ENCODE measurements at regions not wholly inside any gene's neighbourhood (a gene's known extent, or its start where the extent isn't known, plus 50 kb on each side); places are given as distances from the start of the nearest gene placed in this dataset.
A peak's percentile ranks its signal among the peaks of the same experiment; 100 is the strongest.

DNA sequence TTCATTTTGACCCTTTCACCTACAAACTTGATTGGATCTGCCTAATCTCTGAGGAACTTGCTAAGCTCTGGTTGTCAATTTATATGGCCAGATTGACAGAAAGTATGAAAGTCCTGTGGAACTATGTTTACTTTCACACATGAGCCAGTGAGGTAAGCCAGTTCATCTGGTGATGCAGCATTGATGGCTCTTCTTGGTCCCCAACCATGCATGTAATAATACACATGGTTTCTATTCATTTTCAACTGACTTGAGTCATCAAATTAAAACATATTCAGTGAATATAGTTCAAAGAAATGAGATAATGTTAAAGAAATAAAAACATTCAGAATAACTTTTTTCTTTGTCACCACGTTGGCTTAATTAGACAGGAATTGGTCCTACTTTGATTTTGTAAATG is 336.1 kb upstream of the THBS1 start:
- no peak for ATAC-seq
- Histone ChIP-seq H3K27me3 (no peaks in the 10 kb centered on the region), H3K9me3 (no peaks in the 10 kb centered on the region), H3K36me3 (no peaks in the 10 kb centered on the region), H3K4me1 (no peaks in the 10 kb centered on the region), H3K27ac (no peak overlapping the region), H3K4me3 (no peak overlapping the region)
- intact Hi-C loops (cut with DNase I), result no loop called here
- TF ChIP-seq, protein P1, sequence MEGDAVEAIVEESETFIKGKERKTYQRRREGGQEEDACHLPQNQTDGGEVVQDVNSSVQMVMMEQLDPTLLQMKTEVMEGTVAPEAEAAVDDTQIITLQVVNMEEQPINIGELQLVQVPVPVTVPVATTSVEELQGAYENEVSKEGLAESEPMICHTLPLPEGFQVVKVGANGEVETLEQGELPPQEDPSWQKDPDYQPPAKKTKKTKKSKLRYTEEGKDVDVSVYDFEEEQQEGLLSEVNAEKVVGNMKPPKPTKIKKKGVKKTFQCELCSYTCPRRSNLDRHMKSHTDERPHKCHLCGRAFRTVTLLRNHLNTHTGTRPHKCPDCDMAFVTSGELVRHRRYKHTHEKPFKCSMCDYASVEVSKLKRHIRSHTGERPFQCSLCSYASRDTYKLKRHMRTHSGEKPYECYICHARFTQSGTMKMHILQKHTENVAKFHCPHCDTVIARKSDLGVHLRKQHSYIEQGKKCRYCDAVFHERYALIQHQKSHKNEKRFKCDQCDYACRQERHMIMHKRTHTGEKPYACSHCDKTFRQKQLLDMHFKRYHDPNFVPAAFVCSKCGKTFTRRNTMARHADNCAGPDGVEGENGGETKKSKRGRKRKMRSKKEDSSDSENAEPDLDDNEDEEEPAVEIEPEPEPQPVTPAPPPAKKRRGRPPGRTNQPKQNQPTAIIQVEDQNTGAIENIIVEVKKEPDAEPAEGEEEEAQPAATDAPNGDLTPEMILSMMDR (IDR thresholded peaks at IDR 0.05), result no peak
- DNase-seq, result no peak

DNA sequence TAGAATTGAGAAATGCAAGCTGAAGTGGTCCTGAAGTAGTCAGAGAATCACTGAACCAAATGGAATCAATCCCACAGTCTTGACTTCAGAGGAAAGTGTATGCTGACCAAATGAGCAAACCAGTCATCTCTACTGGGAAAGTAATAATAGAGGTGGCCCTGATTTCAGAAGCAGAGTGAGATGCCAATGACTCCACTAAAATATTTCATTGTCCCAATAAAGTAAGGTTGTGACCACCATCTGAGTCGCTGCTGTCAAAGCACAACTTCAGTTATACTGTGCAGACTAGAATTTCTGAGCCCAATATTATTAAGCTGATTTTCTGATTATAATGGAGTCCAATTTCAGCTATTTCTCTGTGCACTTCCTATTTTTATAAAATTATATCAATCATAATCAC is 334.4 kb upstream of the THBS1 start:
- H3K27me3 ChIP-seq, result no peaks in the 10 kb centered on the region
- H3K36me3 ChIP-seq, result no peaks in the 10 kb centered on the region
- TF ChIP-seq, protein P1 (IDR thresholded peaks at IDR 0.05), result no peak
- DNase-seq (no peak), ATAC-seq (no peak)
- intact Hi-C loops (cut with DNase I), result no loop called here
- no peaks in the 10 kb centered on the region for H3K9me3 ChIP-seq
- no peak overlapping the region for H3K4me3 ChIP-seq
- peaks cover 7% of the 10 kb centered on the region for H3K4me1 ChIP-seq
- H3K27ac ChIP-seq, result no peak overlapping the region

DNA sequence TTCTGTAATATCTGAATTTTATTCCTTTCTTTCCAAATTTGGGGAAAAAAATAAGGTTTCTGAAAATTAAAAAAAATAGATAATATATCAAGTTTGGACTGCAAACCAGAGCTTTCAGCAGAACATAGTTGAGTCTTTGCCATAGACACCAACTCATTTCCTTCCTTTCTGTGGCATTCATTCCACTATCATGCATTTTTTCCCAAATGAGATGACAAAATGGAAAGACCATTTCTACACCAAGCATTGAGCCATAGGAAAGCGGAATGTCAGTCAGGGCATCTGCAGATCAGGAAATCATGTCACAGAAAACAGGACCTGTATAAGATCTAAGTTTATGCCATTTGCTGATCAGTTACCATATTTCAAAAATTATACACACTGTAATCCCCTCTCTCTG is 333.3 kb upstream of the THBS1 start:
- TF ChIP-seq, protein P1 (IDR thresholded peaks at IDR 0.05), result no peak
- Histone ChIP-seq H3K27ac (no peak overlapping the region), H3K9me3 (no peaks in the 10 kb centered on the region), H3K4me1 (peaks cover 7% of the 10 kb centered on the region), H3K36me3 (no peaks in the 10 kb centered on the region), H3K4me3 (no peak overlapping the region), H3K27me3 (no peaks in the 10 kb centered on the region)
- ATAC-seq (no peak), DNase-seq (no peak)
- intact Hi-C loops (cut with DNase I), result no loop called here

DNA sequence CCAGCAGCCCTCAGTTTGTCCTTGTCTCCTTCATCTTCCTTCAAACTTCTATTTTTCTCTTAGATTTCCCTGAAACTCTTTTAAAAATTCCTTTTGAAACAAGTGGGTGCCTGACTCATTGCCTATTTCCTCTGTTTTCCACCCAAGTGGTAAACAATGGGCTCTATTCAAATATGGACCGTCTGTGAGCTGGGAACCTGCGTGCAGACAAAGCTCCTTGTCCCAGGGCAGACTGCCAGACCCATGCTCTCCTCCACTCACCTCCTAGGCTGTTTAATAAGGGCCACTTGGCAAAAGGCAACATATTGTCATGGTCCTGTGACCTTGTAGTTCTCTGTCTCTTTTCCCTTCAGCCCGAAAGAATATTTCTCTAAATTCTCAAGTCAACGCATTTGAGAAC is 332.7 kb upstream of the THBS1 start:
- Histone ChIP-seq H3K27me3 (no peaks in the 10 kb centered on the region), H3K9me3 (no peaks in the 10 kb centered on the region), H3K36me3 (no peaks in the 10 kb centered on the region), H3K27ac (no peak overlapping the region), H3K4me3 (no peak overlapping the region), H3K4me1 (peaks cover 7% of the 10 kb centered on the region)
- ATAC-seq, result peak; percentile 67
- TF ChIP-seq, protein P1 (IDR thresholded peaks at IDR 0.05), result no peak
- DNase-seq, result peak; percentile 68
- intact Hi-C loops (cut with DNase I), result no loop called here

DNA sequence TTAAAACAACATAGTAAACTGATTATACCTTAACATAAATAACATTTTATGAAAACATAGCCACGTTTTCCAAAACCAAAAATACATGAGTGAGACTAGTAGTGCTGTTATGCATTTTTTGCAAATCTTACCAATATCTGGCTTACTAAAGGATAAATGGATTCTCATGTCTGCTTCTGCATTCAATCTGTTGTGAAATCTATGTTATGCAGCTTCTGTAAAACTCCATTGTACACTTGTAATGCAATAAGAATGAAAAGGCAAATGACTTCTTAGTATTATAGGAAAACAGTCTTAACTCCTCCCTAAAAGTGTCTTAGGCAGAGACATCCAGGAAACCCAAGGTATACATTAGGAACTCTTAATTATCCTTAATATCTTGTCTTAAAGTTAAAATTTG is 330.9 kb upstream of the THBS1 start:
- no peak for ATAC-seq
- DNase-seq, result no peak
- no peak overlapping the region for H3K4me3 ChIP-seq
- TF ChIP-seq, protein P1 (IDR thresholded peaks at IDR 0.05), result no peak
- no peaks in the 10 kb centered on the region for H3K9me3 ChIP-seq
- H3K4me1 ChIP-seq, result peaks cover 7% of the 10 kb centered on the region
- H3K36me3 ChIP-seq, result no peaks in the 10 kb centered on the region
- H3K27ac ChIP-seq, result no peak overlapping the region
- intact Hi-C loops (cut with DNase I), result no loop called here
- no peaks in the 10 kb centered on the region for H3K27me3 ChIP-seq

DNA sequence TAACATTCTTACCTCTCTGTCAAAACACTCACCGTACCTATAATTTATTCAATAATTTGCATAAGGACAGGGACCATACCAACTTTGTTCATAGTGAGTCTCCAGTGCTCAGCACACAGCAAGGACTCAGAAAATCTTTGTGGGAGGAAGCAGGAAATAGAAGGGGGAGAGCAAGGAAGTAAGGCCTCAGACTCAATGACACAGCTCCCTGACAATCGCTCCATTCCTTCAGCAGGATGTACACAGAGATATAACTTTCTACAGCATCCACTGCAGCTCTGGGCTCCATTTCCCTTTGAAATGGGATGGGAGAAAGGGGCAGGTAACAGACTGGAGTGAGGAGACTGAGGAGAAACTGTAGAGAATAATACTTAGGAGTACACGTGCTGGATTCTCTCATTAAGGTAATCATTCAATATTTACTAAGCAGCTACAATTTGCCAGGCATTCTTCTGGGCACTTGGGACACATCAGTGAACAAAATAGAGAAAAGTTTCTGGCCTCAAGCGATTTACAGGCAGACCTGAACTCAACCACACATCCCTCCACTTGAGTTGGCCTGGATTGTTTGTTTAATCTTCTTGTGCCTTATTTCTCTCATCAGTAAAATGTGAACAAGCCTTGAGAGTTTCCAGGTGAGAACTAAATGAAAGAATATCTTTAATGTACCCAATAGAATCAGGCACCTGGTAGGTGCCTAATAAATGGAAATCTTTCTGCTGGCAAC is 330.3 kb upstream of the THBS1 start:
- Histone ChIP-seq H3K27me3 (no peaks in the 10 kb centered on the region), H3K9me3 (no peaks in the 10 kb centered on the region), H3K4me1 (peaks cover 7% of the 10 kb centered on the region), H3K36me3 (no peaks in the 10 kb centered on the region), H3K27ac (peak overlapping the region; percentile 9), H3K4me3 (no peak overlapping the region)
- intact Hi-C loops (cut with DNase I), result no loop called here
- DNase-seq (no peak), ATAC-seq (no peak)
- TF ChIP-seq, protein P1 (IDR thresholded peaks at IDR 0.05), result no peak
